ENCODE measurements at regions not wholly inside any gene's neighbourhood (a gene's known extent, or its start where the extent isn't known, plus 50 kb on each side); places are given as distances from the start of the nearest gene placed in this dataset.
"Not testable (repeated sequence)": the region's sequence is repeated elsewhere in the genome, so short reads cannot be mapped to it uniquely, and the experiment has no call there.

DNA sequence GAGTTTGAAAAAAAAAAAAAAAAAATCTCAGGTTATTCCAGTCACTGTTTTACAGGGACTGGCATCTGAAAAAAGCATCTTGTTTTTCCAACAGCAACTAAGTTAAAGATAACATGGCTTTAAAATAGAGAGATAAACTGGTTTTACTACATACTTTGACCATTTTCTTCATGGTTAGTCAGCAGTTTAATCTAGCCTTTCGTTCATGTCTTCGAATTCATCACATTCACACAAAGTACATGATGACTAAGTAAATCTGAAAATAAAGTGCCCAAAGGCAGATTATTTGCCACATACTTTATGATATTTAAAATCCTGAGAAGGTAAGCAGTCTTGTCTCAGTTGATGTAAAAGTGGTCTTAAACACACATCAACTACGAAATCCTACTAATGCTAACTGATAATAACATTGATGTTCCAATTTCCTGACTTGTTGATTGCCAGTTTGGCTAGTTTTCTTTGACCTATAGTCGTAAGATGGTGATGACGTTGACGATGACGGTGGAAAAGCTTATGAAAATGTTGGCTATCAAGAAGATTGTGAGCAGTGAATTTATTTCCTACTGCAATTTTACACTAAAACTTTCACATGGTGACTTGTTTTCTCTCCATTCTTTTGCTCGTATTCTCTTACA lies 540.5 kb upstream of the BOD1L1 start:
- no peak overlapping the region for H2AK5ac ChIP-seq (ENCODE audit: low read length)
- H3K4me2 ChIP-seq (ENCODE audit: low read length), result no peak overlapping the region
- no peak overlapping the region for H2AFZ ChIP-seq (ENCODE audit: insufficient read depth, low read length, poor library complexity)
- H3K4ac ChIP-seq (ENCODE audit: low read depth, low read length), result no peak overlapping the region
- H4K12ac ChIP-seq (ENCODE audit: low read depth, low read length), result no peak overlapping the region
- H2BK120ac ChIP-seq (ENCODE audit: insufficient read depth, low read length, poor library complexity), result no peak overlapping the region
- no peak overlapping the region for H4K8ac ChIP-seq (ENCODE audit: low read depth, low read length)
- H3K36me3 ChIP-seq (ENCODE audit: control insufficient read depth in 1 of 2, insufficient read depth in 2 of 2, low read length in 2 of 2), result no peaks in the 10 kb centered on the region
- H3K79me1 ChIP-seq (ENCODE audit: low read length), result no peaks in the 10 kb centered on the region
- DNase-seq, result peak in 1 of 2 donors; percentile 62
- no peaks in the 10 kb centered on the region for H3K27me3 ChIP-seq (ENCODE audit: insufficient read depth, low read length)
- H3K27ac ChIP-seq (ENCODE audit: low read depth, low read length), result no peak overlapping the region
- H2BK5ac ChIP-seq (ENCODE audit: low read depth, low read length, poor library complexity), result no peak overlapping the region
- no peak overlapping the region for H3K14ac ChIP-seq (ENCODE audit: low read length)
- no peaks in the 10 kb centered on the region for H3K9me3 ChIP-seq (ENCODE audit: insufficient read depth, low read depth, low read length)
- no peak overlapping the region for H3K9ac ChIP-seq (ENCODE audit: low read length)
- H3K18ac ChIP-seq (ENCODE audit: low read length), result no peak overlapping the region
- no CpG with 5 or more reads among the region's 8 CpGs for WGBS (ENCODE audit: extremely low coverage, insufficient coverage, insufficient read length)
- H3K79me2 ChIP-seq (ENCODE audit: control insufficient read depth, insufficient read depth, low read length, poor library complexity), result no peaks in the 10 kb centered on the region
- H2BK12ac ChIP-seq (ENCODE audit: low read length), result no peak overlapping the region
- no peak overlapping the region for H3K4me3 ChIP-seq (ENCODE audit: low read depth, low read length)
- H3K23ac ChIP-seq (ENCODE audit: low read length), result no peak overlapping the region
- no peak overlapping the region for H4K91ac ChIP-seq (ENCODE audit: low read depth, low read length)
- H3K4me1 ChIP-seq (ENCODE audit: control insufficient read depth in 1 of 2, insufficient read depth in 2 of 2, low read length in 2 of 2), result no peaks in the 10 kb centered on the region

GRCh38 chr4:14168919-14169318 lies 541.4 kb upstream of the BOD1L1 start:
- H3K79me2 ChIP-seq (ENCODE audit: control insufficient read depth, insufficient read depth, low read length, poor library complexity), result no peaks in the 10 kb centered on the region
- no peaks in the 10 kb centered on the region for H3K79me1 ChIP-seq (ENCODE audit: low read length)
- no peak overlapping the region for H4K91ac ChIP-seq (ENCODE audit: low read depth, low read length)
- H3K14ac ChIP-seq (ENCODE audit: low read length), result no peak overlapping the region
- H2BK5ac ChIP-seq (ENCODE audit: low read depth, low read length, poor library complexity), result no peak overlapping the region
- no peak overlapping the region for H3K9ac ChIP-seq (ENCODE audit: low read length)
- H3K23ac ChIP-seq (ENCODE audit: low read length), result no peak overlapping the region
- H3K4me3 ChIP-seq (ENCODE audit: low read depth, low read length), result no peak overlapping the region
- H3K4ac ChIP-seq (ENCODE audit: low read depth, low read length), result no peak overlapping the region
- H3K4me2 ChIP-seq (ENCODE audit: low read length), result no peak overlapping the region
- H2BK120ac ChIP-seq (ENCODE audit: insufficient read depth, low read length, poor library complexity), result no peak overlapping the region
- DNase-seq, result peak in 1 of 2 donors; percentile 34
- no peaks in the 10 kb centered on the region for H3K36me3 ChIP-seq (ENCODE audit: control insufficient read depth in 1 of 2, insufficient read depth in 2 of 2, low read length in 2 of 2)
- H3K27me3 ChIP-seq (ENCODE audit: insufficient read depth, low read length), result no peaks in the 10 kb centered on the region
- H2AK5ac ChIP-seq (ENCODE audit: low read length), result no peak overlapping the region
- H4K8ac ChIP-seq (ENCODE audit: low read depth, low read length), result no peak overlapping the region
- H3K4me1 ChIP-seq (ENCODE audit: control insufficient read depth in 1 of 2, insufficient read depth in 2 of 2, low read length in 2 of 2), result no peaks in the 10 kb centered on the region
- H3K9me3 ChIP-seq (ENCODE audit: insufficient read depth, low read depth, low read length), result no peaks in the 10 kb centered on the region
- H3K27ac ChIP-seq (ENCODE audit: low read depth, low read length), result no peak overlapping the region
- no peak overlapping the region for H3K18ac ChIP-seq (ENCODE audit: low read length)
- no peak overlapping the region for H2AFZ ChIP-seq (ENCODE audit: insufficient read depth, low read length, poor library complexity)
- WGBS (ENCODE audit: extremely low coverage, insufficient coverage, insufficient read length), result no CpG with 5 or more reads among the region's 5 CpGs
- H4K12ac ChIP-seq (ENCODE audit: low read depth, low read length), result no peak overlapping the region
- H2BK12ac ChIP-seq (ENCODE audit: low read length), result no peak overlapping the region

DNA sequence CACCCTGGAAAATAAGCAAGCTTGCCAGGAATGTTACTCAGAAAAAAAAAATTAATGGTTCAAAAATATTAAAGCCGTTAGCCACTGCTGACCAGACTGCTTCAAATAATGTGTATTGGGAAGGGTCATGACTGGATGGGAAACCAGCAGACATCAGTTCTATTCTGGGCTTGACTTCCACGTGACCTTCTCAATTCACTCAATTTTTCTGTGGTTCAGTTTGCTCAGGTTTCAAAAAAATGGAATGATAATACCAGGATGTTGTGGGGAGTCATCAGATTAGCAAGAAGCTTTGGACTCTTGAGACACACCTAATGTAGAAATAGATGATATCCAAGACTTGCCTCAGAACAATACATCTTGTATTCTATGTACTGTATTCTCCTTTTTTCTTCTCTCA lies 541.9 kb upstream of the BOD1L1 start:
- Histone ChIP-seq H2BK5ac (ENCODE audit: low read depth, low read length, poor library complexity) (no peak overlapping the region), H2AK5ac (ENCODE audit: low read length) (no peak overlapping the region), H3K9ac (ENCODE audit: low read length) (no peak overlapping the region), H3K27ac (ENCODE audit: low read depth, low read length) (no peak overlapping the region), H3K4me3 (ENCODE audit: low read depth, low read length) (no peak overlapping the region), H2AFZ (ENCODE audit: insufficient read depth, low read length, poor library complexity) (no peak overlapping the region), H3K27me3 (ENCODE audit: insufficient read depth, low read length) (no peaks in the 10 kb centered on the region), H4K12ac (ENCODE audit: low read depth, low read length) (no peak overlapping the region), H4K8ac (ENCODE audit: low read depth, low read length) (no peak overlapping the region), H3K9me3 (ENCODE audit: insufficient read depth, low read depth, low read length) (no peaks in the 10 kb centered on the region), H3K4ac (ENCODE audit: low read depth, low read length) (no peak overlapping the region), H2BK120ac (ENCODE audit: insufficient read depth, low read length, poor library complexity) (no peak overlapping the region), H3K23ac (ENCODE audit: low read length) (no peak overlapping the region), H2BK12ac (ENCODE audit: low read length) (no peak overlapping the region), H3K36me3 (ENCODE audit: control insufficient read depth in 1 of 2, insufficient read depth in 2 of 2, low read length in 2 of 2) (no peaks in the 10 kb centered on the region), H3K79me2 (ENCODE audit: control insufficient read depth, insufficient read depth, low read length, poor library complexity) (no peaks in the 10 kb centered on the region), H3K18ac (ENCODE audit: low read length) (no peak overlapping the region), H3K4me2 (ENCODE audit: low read length) (no peak overlapping the region), H3K4me1 (ENCODE audit: control insufficient read depth in 1 of 2, insufficient read depth in 2 of 2, low read length in 2 of 2) (no peaks in the 10 kb centered on the region), H4K91ac (ENCODE audit: low read depth, low read length) (no peak overlapping the region), H3K14ac (ENCODE audit: low read length) (no peak overlapping the region), H3K79me1 (ENCODE audit: low read length) (no peaks in the 10 kb centered on the region)
- DNase-seq, result no peak
- WGBS (ENCODE audit: extremely low coverage, insufficient coverage, insufficient read length), result no CpG with 5 or more reads among the region's 2 CpGs

GRCh38 chr4:14169940-14170339 lies 542.4 kb upstream of the BOD1L1 start:
- H2BK12ac ChIP-seq (ENCODE audit: low read length); H3K27ac ChIP-seq (ENCODE audit: low read depth, low read length); H2AFZ ChIP-seq (ENCODE audit: insufficient read depth, low read length, poor library complexity); H3K4ac ChIP-seq (ENCODE audit: low read depth, low read length); H3K9me3 ChIP-seq (ENCODE audit: insufficient read depth, low read depth, low read length); H3K79me1 ChIP-seq (ENCODE audit: low read length); H3K4me3 ChIP-seq (ENCODE audit: low read depth, low read length); H3K79me2 ChIP-seq (ENCODE audit: control insufficient read depth, insufficient read depth, low read length, poor library complexity); H3K18ac ChIP-seq (ENCODE audit: low read length); H3K23ac ChIP-seq (ENCODE audit: low read length); DNase-seq; H4K8ac ChIP-seq (ENCODE audit: low read depth, low read length); H3K4me1 ChIP-seq (ENCODE audit: control insufficient read depth in 1 of 2, insufficient read depth in 2 of 2, low read length in 2 of 2); H2BK120ac ChIP-seq (ENCODE audit: insufficient read depth, low read length, poor library complexity); H3K4me2 ChIP-seq (ENCODE audit: low read length); H3K14ac ChIP-seq (ENCODE audit: low read length); H3K27me3 ChIP-seq (ENCODE audit: insufficient read depth, low read length); H3K9ac ChIP-seq (ENCODE audit: low read length); H2AK5ac ChIP-seq (ENCODE audit: low read length); H2BK5ac ChIP-seq (ENCODE audit: low read depth, low read length, poor library complexity); H3K36me3 ChIP-seq (ENCODE audit: control insufficient read depth in 1 of 2, insufficient read depth in 2 of 2, low read length in 2 of 2); H4K91ac ChIP-seq (ENCODE audit: low read depth, low read length); H4K12ac ChIP-seq (ENCODE audit: low read depth, low read length): not testable (repeated sequence)
- WGBS (ENCODE audit: extremely low coverage, insufficient coverage, insufficient read length), result no CpG with 5 or more reads among the region's 6 CpGs

Data from trophoblast cell (in vitro differentiated cells and primary cell).